Naive thymus-derived CD4-positive, alpha-beta T cell (primary cell): ENCODE measurements at regions not wholly inside any gene's neighbourhood (a gene's known extent, or its start where the extent isn't known, plus 50 kb on each side); places are given as distances from the start of the nearest gene placed in this dataset. TPM values are rescaled to one million over a fixed set of nuclear protein-coding genes. Genes with fewer than 3 reads are reported as not detected.

Experiments used
- ATAC-seq: fragments of 150-1000 bp; cut with Tn5 transposase; 2 replicates; pipeline ENCODE4 v1.10.0; 2021; ENCODE audit warnings: mild to moderate bottlenecking, moderate library complexity
- CTCF ChIA-PET: fragments of 350-600 bp; sonication (Branson Sonifier 250); formaldehyde crosslinking; loops from one replicate; lab custom pipeline; 2021; ENCODE audit warnings: antibody characterized with exemption; lab: Charles Lee
- POLR2A ChIA-PET: fragments of 350-600 bp; sonication (Branson Sonifier 250); formaldehyde crosslinking; loops from one replicate; lab custom pipeline; 2021; ENCODE audit warnings: antibody characterized with exemption, inconsistent platforms; lab: Charles Lee
- DNase-seq, 9 donors: peaks; one replicate each; pipeline versions ENCODE4 v3.0.0 to v3.0.0-alpha.2; 2020 to 2022; ENCODE audit warnings: mixed read lengths in 1 of 9
- H3K27ac ChIP-seq: one replicate; pipeline ENCODE4 v1.7.0; 2013; ENCODE audit warnings: mild to moderate bottlenecking, low read depth, low read length, moderate library complexity
- H3K27me3 ChIP-seq, 2 donors: one replicate each; pipeline ENCODE4 v1.7.0; 2013; ENCODE audit warnings: low read length in 2 of 2, mild to moderate bottlenecking in 2 of 2, moderate library complexity in 2 of 2; ENCODE audit not compliant: control insufficient read depth in 2 of 2, insufficient read depth in 2 of 2
- H3K36me3 ChIP-seq, 3 experiments: 1 replicate in 2 of 3; 2 replicates in 1 of 3; pipeline ENCODE4 v1.7.0; 2013; ENCODE audit warnings: low read length in 3 of 3, mild to moderate bottlenecking in 3 of 3, moderate library complexity in 1 of 3; ENCODE audit not compliant: insufficient read depth in 3 of 3, control insufficient read depth in 2 of 3
- H3K4me1 ChIP-seq, 2 donors: one replicate each; pipeline ENCODE4 v1.7.0; 2013; ENCODE audit warnings: low read length in 2 of 2, mild to moderate bottlenecking in 2 of 2, moderate library complexity in 1 of 2; ENCODE audit not compliant: control insufficient read depth in 2 of 2, insufficient read depth in 2 of 2
- H3K4me3 ChIP-seq: 2 replicates; pipeline ENCODE4 v1.7.0; 2013; ENCODE audit warnings: mild to moderate bottlenecking, low read length
- H3K9me3 ChIP-seq, 3 experiments: 1 replicate in 2 of 3; 2 replicates in 1 of 3; pipeline ENCODE4 v1.7.0; 2013; ENCODE audit warnings: low read length in 3 of 3; ENCODE audit not compliant: control insufficient read depth in 2 of 3
- H3K27ac Mint-ChIP-seq, 9 donors: one replicate each; pipeline ENCODE4 v1.8.0; 2020 to 2022; ENCODE audit warnings: mixed read lengths in 9 of 9, mild to moderate bottlenecking in 8 of 9, moderate library complexity in 5 of 9, inconsistent platforms in 2 of 9
- H3K27me3 Mint-ChIP-seq, 5 donors: one replicate each; pipeline ENCODE4 v1.8.0; 2021 to 2022; ENCODE audit warnings: mixed read lengths in 5 of 5, mild to moderate bottlenecking in 1 of 5
- H3K36me3 Mint-ChIP-seq, 5 donors: one replicate each; pipeline ENCODE4 v1.8.0; 2020 to 2022; ENCODE audit warnings: mixed read lengths in 5 of 5, mild to moderate bottlenecking in 3 of 5, inconsistent platforms in 1 of 5
- H3K4me1 Mint-ChIP-seq, 7 donors: one replicate each; pipeline ENCODE4 v1.8.0; 2020 to 2022; ENCODE audit warnings: mixed read lengths in 7 of 7, mild to moderate bottlenecking in 3 of 7, inconsistent platforms in 1 of 7
- H3K4me3 Mint-ChIP-seq, 10 donors: one replicate each; pipeline ENCODE4 v1.8.0; 2020 to 2022; ENCODE audit warnings: mild to moderate bottlenecking in 10 of 10, mixed read lengths in 10 of 10, moderate library complexity in 6 of 10, inconsistent platforms in 2 of 10
- H3K9me3 Mint-ChIP-seq, 11 donors: one replicate each; pipeline ENCODE4 v1.8.0; 2020 to 2022; ENCODE audit warnings: mixed read lengths in 11 of 11, mild to moderate bottlenecking in 4 of 11, inconsistent platforms in 1 of 11, moderate library complexity in 1 of 11
- intact Hi-C, 2 donors: fragments of 100-400 bp; cut with micrococcal nuclease; formaldehyde crosslinking; loops; one replicate each; pipeline ENCODE4 v1.15.1; 2023
- microRNA-seq: library from miRNA; unstranded; fragments of <30 nt; microRNA quantifications from one replicate; pipeline ENCODE4 v1.2.0, GENCODE V29; 2022; ENCODE audit warnings: borderline microRNAs expressed

DNA sequence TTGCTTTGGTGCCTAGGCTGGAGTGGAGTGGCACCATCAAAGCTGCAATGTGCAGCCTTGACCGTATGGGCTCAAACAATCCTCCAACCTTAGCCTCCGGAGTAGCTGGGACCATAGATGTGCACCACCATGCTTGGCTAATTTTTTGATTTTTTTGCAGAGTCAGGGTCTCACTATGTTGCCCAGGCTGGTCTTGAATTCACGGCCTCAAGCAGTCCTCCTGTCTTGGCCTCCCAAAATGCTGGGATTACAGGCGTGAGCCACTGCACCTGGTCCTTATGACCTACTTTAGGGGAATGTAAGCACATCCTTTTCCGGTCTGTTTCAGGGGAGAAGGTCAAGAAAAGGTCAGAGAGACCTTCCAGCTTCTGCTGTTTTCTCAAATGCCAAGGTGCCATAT lies 53.4 kb upstream of the SPRED2 start:
- DNase-seq: no peak

DNA sequence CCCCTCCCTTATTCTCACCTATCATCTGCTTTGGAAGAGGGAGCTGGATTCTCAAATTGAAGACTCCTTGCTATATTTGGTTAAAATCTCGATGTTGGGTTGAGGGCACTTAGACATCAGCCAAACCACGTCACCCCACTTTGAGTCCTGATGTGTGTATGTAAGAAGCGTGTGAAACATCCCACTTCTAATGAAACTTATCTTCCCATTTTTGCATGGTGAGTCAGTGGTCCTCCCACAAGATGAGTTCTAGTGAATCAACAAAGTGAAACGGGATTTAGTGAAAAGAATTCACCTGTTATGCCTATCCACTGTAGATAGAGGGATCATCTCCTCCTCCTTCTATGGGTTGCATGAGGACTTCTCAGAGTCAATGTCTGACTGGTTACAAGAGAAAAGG lies 51.4 kb upstream of the SPRED2 start:
- H3K27me3 Mint-ChIP-seq: peaks cover 14 to 19% (median 17%) of the 10 kb centered on the region in 5 donors
- CTCF ChIA-PET: no interaction called here
- H3K27ac ChIP-seq: no peak overlapping the region
- H3K9me3 Mint-ChIP-seq: peaks cover 0 to 22% (median 10%) of the 10 kb centered on the region in 11 donors
- peaks cover 0 to 13% (median 3%) of the 10 kb centered on the region in 5 donors for H3K36me3 Mint-ChIP-seq
- H3K27ac Mint-ChIP-seq: no peak overlapping the region
- H3K4me3 Mint-ChIP-seq: no peak overlapping the region
- intact Hi-C loops: no loop called here
- POLR2A ChIA-PET: no interaction called here
- H3K9me3 ChIP-seq: peaks cover 0 to 8% (median 0%) of the 10 kb centered on the region in 3 experiments
- ATAC-seq: no peak
- H3K4me1 ChIP-seq: no peaks in the 10 kb centered on the region
- H3K4me3 ChIP-seq: no peak overlapping the region
- DNase-seq: no peak
- no peaks in the 10 kb centered on the region for H3K27me3 ChIP-seq
- no peaks in the 10 kb centered on the region for H3K36me3 ChIP-seq
- H3K4me1 Mint-ChIP-seq: no peaks in the 10 kb centered on the region

More for the DNA sequence above, 53.4 kb upstream of the SPRED2 start:
- H3K27me3 Mint-ChIP-seq: peaks cover 6 to 24% (median 17%) of the 10 kb centered on the region in 5 donors
- no peak for ATAC-seq
- CTCF ChIA-PET: no interaction called here
- Histone ChIP-seq H3K9me3 (peaks cover 0 to 8% (median 0%) of the 10 kb centered on the region in 3 experiments), H3K4me3 (no peak overlapping the region), H3K4me1 (no peaks in the 10 kb centered on the region), H3K36me3 (no peaks in the 10 kb centered on the region), H3K27me3 (no peaks in the 10 kb centered on the region), H3K27ac (no peak overlapping the region)
- peaks cover 0 to 17% (median 7%) of the 10 kb centered on the region in 5 donors for H3K36me3 Mint-ChIP-seq
- intact Hi-C loops: no loop called here
- no peak overlapping the region for H3K4me3 Mint-ChIP-seq
- POLR2A ChIA-PET: no interaction called here
- H3K4me1 Mint-ChIP-seq: no peaks in the 10 kb centered on the region
- peaks cover 0 to 37% (median 12%) of the 10 kb centered on the region in 11 donors for H3K9me3 Mint-ChIP-seq
- no peak overlapping the region for H3K27ac Mint-ChIP-seq

DNA sequence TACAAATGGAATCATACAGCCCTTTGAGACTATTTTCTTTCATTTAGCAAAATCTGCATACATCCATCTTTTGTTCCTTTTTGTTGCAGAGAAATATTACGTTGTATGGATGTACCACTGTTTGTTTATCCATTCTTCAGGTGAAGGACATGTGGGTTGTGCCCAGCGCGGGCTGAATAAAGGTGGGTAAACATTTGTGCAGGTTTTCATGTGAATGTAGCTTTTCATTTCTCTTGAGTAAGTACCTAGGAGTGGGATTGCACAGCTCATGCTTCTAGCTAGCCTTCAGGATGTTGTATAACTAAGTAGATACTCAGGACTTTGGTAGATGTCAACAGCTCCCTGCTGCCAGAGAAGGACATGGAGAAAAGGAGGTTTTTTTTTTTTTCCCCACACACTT lies 50.6 kb upstream of the SPRED2 start:
- DNase-seq (no peak), ATAC-seq (no peak)
- H3K4me1 Mint-ChIP-seq: no peaks in the 10 kb centered on the region
- Histone ChIP-seq H3K27ac (no peak overlapping the region), H3K9me3 (peaks cover 0 to 6% (median 0%) of the 10 kb centered on the region in 3 experiments), H3K27me3 (no peaks in the 10 kb centered on the region), H3K4me3 (no peak overlapping the region), H3K4me1 (no peaks in the 10 kb centered on the region), H3K36me3 (no peaks in the 10 kb centered on the region)
- peaks cover 0 to 6% (median 0%) of the 10 kb centered on the region in 5 donors for H3K36me3 Mint-ChIP-seq
- POLR2A ChIA-PET: no interaction called here
- CTCF ChIA-PET: no interaction called here
- intact Hi-C loops: no loop called here
- peaks cover 0 to 14% (median 4%) of the 10 kb centered on the region in 11 donors for H3K9me3 Mint-ChIP-seq
- H3K27ac Mint-ChIP-seq: no peak overlapping the region
- no peak overlapping the region for H3K4me3 Mint-ChIP-seq
- H3K27me3 Mint-ChIP-seq: peaks cover 10 to 16% (median 11%) of the 10 kb centered on the region in 5 donors

Small RNA genes in the stretch of these regions (microRNA-seq; reads per million reads assigned to microRNA genes)
- gene MIR4778: not detected
